Stimulated activated effector memory CD8-positive, alpha-beta T cell treated with anti-CD3 and anti-CD28 coated beads, Interleukin-12 subunit alpha, Interleukin-12 subunit beta, amount 100 ng/mL, for 72 hours (primary cell): ENCODE measurements at regions not wholly inside any gene's neighbourhood (a gene's known extent, or its start where the extent isn't known, plus 50 kb on each side); places are given as distances from the start of the nearest gene placed in this dataset.

Experiments
- ATAC-seq: fragments of 150-1000 bp; cut with Tn5 transposase; 2 replicates; pipeline ENCODE4 v1.10.0; 2021
- DNase-seq, 2 donors: peaks; one replicate each; pipeline ENCODE4 v3.0.0; 2021 to 2022; ENCODE audit warnings: low spot score in 2 of 2
- H3K27ac Mint-ChIP-seq: one replicate; pipeline ENCODE4 v1.8.0; 2022; ENCODE audit warnings: mild to moderate bottlenecking, mixed read lengths
- H3K36me3 Mint-ChIP-seq: one replicate; pipeline ENCODE4 v1.8.0; 2022; ENCODE audit warnings: mild to moderate bottlenecking, mixed read lengths
- H3K4me1 Mint-ChIP-seq: one replicate; pipeline ENCODE4 v1.8.0; 2022; ENCODE audit warnings: mixed read lengths
- H3K4me3 Mint-ChIP-seq: one replicate; pipeline ENCODE4 v1.8.0; 2022; ENCODE audit warnings: mild to moderate bottlenecking, mixed read lengths
- H3K9me3 Mint-ChIP-seq: one replicate; pipeline ENCODE4 v1.8.0; 2022; ENCODE audit warnings: mixed read lengths

DNA sequence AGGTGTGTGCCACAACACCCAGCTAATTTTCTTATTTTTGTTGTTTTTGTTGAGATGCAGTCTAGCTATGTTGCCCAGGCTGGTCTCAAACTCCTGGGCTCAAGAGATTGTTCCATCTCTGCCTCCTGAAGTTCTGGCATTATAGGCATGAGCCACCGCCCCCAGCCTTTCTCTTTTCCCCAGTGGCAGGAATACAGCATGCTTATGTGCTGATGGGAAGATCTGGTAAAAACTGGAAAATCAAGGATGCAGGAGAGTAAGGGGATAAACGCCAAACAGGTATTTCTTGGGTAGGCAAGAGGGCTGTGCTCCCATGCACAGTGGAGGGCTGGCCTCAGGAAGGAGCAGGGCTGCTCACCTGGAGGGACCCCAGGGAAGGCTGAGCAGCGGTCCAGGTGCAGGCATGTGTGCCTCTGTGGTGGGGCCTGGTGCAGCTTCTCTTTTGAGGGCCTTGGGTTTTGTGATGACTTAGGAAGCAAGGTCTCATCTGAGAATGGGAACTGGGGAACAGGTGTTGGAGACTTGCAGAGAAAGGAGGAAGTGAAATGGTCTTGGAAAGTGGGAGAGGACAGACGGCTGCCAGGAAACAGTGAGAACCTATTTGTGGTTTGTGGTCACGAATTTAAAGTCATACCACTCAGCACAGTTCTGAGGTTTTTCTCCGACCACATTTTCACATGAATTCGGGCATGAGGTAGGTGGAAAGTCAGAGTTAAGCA, 106.5 kb downstream of the TEX26 start:
- peaks cover 51% of the 10 kb centered on the region for H3K4me1 Mint-ChIP-seq
- ATAC-seq (peak; percentile 78), DNase-seq (peak in 1 of 2 donors; percentile 69)
- H3K9me3 Mint-ChIP-seq, result no peaks in the 10 kb centered on the region
- H3K27ac Mint-ChIP-seq, result peak overlapping the region; percentile 81
- peaks cover 12% of the 10 kb centered on the region for H3K36me3 Mint-ChIP-seq
- H3K4me3 Mint-ChIP-seq, result peak overlapping the region; percentile 49

DNA sequence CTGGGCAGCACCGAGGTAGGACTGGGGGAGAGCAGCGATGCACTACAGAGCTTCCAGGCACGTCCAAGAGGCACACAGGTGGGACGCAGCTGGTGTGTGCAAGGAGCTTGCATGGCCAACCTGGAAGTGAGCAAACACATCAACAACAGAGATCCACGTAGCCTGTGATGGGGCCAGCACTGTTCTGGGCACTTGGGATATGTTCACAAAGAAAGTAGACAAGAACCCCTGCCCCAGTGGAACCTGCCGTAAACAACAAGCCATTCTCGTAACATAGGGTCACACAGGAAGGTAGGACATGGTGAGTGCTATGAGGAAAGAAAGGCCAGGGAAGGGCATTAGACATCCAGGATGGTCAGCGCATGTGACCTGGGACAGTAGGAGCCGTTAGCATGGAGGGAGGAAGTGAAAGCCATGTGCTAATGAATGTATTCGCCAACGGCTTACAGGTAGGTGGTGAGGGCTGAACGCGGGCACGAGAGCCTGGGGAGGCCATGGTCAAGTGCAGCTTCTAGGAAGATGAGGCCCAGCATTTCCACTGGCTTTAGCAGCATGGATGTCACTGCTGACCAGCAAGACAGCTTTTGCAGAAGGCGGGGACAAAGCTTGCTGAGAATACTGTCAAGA, 105.5 kb downstream of the TEX26 start:
- Mint-ChIP-seq H3K27ac (no peak overlapping the region), H3K4me1 (peaks cover 44% of the 10 kb centered on the region), H3K4me3 (no peak overlapping the region), H3K9me3 (no peaks in the 10 kb centered on the region), H3K36me3 (peaks cover 12% of the 10 kb centered on the region)
- ATAC-seq, result no peak
- DNase-seq, result no peak

DNA sequence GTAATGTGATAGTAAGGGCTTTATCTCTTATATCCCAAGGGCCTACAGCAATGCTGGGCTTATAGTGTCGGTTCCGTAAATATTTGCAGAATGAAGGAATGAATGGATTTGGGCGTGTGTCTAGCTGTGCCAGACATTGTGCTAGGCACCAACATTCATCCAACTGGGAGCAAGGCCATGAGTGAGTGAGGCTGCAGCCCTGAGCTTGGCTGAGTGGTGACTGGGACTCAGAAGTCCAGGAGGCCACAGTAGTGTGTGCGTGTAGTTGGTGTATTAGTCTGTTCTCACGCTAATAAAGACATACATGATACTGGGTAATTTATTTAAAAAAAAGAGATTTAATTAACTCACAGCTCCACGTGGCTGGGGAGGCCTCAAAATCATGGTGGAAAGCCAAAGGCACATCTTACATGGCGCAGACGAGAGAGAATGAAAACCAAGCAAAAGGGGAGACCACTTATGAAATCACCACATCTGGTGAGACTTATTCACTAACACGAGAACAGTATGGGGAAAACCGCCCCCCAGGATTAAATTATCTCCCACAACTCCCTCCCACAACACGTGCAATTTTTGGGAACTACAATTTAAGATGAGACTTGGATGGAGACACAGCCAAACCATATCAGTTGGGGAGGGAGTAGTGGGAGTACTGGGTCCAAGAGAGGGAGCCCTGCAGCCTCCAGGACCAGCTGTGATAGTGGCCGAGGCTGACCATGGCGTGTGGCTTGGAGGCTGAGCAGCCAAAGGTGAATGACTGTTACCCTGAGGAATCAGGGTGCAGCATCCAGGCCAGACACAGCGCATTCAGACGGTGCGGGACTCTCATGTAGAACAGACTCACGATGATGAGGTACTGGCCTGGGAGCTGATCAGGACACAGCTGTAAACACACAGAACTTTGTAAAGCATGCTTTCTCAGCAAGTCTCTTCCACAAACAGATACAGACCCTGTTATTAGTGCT, 104.6 kb downstream of the TEX26 start:
- ATAC-seq, result no peak
- Mint-ChIP-seq H3K9me3 (no peaks in the 10 kb centered on the region), H3K4me3 (no peak overlapping the region), H3K4me1 (peaks cover 35% of the 10 kb centered on the region), H3K27ac (no peak overlapping the region), H3K36me3 (peaks cover 12% of the 10 kb centered on the region)
- DNase-seq, result no peak

DNA sequence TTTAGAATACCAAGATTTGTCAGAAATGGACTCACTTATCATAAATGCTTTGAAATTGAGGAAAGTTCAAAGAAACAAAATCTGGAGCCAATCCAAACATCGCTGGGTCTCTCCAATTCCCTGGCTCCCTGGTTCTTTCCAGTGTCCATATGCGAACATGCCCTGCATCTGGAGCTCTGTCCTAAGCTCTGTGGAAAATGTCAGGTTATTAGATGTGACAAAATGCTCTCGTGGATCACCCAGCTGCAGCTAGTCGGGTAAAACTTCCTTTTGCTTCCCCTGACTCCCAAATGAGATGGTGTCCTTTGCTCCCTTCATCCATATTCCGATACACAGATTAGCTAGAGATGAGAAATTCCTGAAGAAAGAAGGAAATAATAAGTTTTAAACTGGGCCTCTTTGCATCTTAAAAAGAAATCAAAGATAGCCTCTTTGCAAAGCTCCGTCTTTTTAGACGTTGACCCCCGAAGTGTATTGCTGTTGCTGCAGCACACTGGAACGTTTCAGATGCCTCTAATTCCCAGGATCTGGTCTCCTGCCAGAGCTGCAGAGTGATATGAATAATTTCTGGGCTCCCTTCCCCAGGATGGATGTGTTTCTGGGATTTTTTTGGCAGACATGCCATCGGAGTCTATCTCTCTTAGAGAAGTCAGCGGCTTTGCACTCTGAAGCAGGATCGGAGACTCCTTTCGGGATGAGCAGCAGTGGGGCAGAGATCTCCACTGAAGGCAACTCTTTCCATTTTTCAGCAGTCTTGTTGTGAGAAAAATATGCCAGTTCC, 102.9 kb downstream of the TEX26 start:
- no peak overlapping the region for H3K4me3 Mint-ChIP-seq
- no peak overlapping the region for H3K27ac Mint-ChIP-seq
- DNase-seq (no peak), ATAC-seq (no peak)
- H3K9me3 Mint-ChIP-seq, result no peaks in the 10 kb centered on the region
- H3K36me3 Mint-ChIP-seq, result peaks cover 12% of the 10 kb centered on the region
- peaks cover 31% of the 10 kb centered on the region for H3K4me1 Mint-ChIP-seq

DNA sequence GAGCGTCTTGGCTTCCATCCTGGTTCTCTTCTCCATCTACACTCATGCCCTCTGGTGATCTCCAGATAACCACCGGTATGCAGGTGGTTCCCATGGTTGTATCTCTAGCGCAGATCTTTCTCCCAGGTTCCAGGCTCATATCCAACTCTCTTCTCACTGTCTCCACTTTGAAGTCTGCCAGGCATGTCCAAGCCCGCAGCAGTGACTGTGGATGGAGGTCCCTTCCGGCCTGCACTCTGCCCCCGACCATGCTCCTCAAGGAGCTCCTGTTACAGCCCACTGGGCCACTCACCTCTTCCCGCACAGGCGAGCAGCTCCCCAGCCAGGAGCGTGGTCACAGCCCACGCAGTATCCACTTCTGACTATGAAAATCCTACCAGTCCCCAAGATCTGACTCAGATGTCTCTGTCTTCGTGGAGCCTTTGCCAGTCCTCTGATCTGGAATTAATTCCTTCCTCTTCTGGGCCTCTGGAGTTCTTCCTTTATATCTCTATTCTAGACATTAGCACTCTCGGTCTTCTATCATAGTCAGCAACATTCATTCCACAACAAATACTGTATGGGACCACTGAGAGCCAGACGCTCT, 100.2 kb downstream of the TEX26 start:
- Mint-ChIP-seq H3K36me3 (no peaks in the 10 kb centered on the region), H3K9me3 (no peaks in the 10 kb centered on the region), H3K4me1 (peaks cover 3% of the 10 kb centered on the region), H3K27ac (no peak overlapping the region), H3K4me3 (no peak overlapping the region)
- DNase-seq, result no peak
- ATAC-seq, result no peak

DNA sequence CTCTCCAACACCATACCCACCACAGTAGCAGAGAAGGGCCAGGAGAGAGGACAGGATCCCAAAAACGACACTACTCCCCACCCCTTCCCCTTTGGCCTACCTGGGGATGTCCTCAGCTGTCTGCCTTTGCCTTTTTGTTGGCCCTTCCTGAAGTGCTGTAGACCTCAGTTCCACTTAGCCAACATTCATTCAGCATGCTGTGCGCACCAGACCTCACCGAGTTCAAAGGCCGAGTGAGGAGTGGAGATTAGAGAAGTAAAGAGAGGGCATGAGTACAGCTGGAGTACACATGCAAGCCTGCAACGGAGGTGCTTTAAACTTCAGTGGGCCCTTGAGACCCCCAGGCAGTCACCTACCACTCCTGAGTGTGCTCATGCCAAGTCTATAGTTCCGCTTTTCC, 99.0 kb downstream of the TEX26 start:
- Mint-ChIP-seq H3K27ac (no peak overlapping the region), H3K4me1 (no peaks in the 10 kb centered on the region), H3K4me3 (no peak overlapping the region), H3K9me3 (no peaks in the 10 kb centered on the region), H3K36me3 (no peaks in the 10 kb centered on the region)
- DNase-seq (no peak), ATAC-seq (no peak)

DNA sequence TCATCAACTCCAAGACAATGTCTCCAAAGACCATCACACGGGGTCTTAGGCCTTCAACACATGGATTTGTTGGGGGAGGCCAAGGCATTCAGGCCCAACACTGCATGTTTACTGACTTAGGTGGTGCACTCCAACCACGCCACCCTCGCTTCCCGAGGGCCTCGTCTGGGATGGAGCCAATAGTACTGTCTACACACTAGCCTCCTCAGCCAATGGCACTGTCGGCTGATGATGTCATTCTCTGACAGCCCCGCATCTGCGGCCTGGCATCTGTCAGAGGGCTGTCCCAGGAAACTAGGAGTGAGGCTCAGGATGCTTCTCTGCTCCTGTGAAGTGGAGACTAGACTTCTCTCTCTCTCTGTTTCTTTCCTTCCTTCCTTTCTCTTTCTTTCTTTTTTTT, 96.6 kb downstream of the TEX26 start:
- no peaks in the 10 kb centered on the region for H3K9me3 Mint-ChIP-seq
- H3K4me1 Mint-ChIP-seq, result no peaks in the 10 kb centered on the region
- H3K36me3 Mint-ChIP-seq, result no peaks in the 10 kb centered on the region
- no peak overlapping the region for H3K4me3 Mint-ChIP-seq
- H3K27ac Mint-ChIP-seq, result no peak overlapping the region
- DNase-seq, result no peak
- no peak for ATAC-seq

DNA sequence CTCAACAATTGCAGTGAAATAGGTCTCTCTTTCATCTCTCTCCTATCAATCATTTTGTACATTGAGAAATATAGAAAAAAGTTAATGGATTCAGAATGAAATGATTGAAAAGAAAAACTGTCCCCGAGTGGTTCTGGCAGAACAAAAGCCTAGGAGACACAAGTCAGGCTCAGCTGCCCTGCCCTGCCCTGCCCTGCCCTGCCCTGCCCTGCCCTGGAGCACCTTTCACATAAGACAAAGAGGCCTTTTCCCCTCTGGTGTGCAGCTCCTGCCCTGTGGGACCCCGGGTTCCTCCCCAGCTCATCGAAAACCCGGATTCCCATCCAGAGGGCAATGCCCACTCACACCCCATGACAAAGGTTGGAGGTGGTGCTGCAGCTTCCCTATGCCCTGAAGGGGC, 94.7 kb downstream of the TEX26 start:
- DNase-seq, result no peak
- H3K9me3 Mint-ChIP-seq, result no peaks in the 10 kb centered on the region
- no peak for ATAC-seq
- no peaks in the 10 kb centered on the region for H3K36me3 Mint-ChIP-seq
- no peaks in the 10 kb centered on the region for H3K4me1 Mint-ChIP-seq
- H3K4me3 Mint-ChIP-seq, result no peak overlapping the region
- no peak overlapping the region for H3K27ac Mint-ChIP-seq
